BLaER1 (cell line): ENCODE measurements at regions not wholly inside any gene's neighbourhood (a gene's known extent, or its start where the extent isn't known, plus 50 kb on each side); places are given as distances from the start of the nearest gene placed in this dataset.
"Not testable (repeated sequence)": the region's sequence is repeated elsewhere in the genome, so short reads cannot be mapped to it uniquely, and the experiment has no call there.

Experiments used
- H3K27ac ChIP-seq: shearing (Covaris generic); formaldehyde crosslinking; 2 replicates; pipeline ENCODE4 v1.8.1; 2022
- H3K27me3 ChIP-seq: shearing (Covaris generic); formaldehyde crosslinking; 2 replicates; pipeline ENCODE4 v1.8.1; 2022
- H3K36me3 ChIP-seq: shearing (Covaris generic); formaldehyde crosslinking; 2 replicates; pipeline ENCODE4 v1.8.1; 2022
- H3K4me1 ChIP-seq: shearing (Covaris generic); formaldehyde crosslinking; 2 replicates; pipeline ENCODE4 v1.8.1; 2022
- H3K4me2 ChIP-seq: shearing (Covaris generic); formaldehyde crosslinking; 2 replicates; pipeline ENCODE4 v1.8.1; 2022
- H3K4me3 ChIP-seq: shearing (Covaris generic); formaldehyde crosslinking; 2 replicates; pipeline ENCODE4 v1.8.1; 2022
- H3K9ac ChIP-seq: shearing (Covaris generic); formaldehyde crosslinking; 2 replicates; pipeline ENCODE4 v1.8.1; 2022
- H3K9me3 ChIP-seq: shearing (Covaris generic); formaldehyde crosslinking; 2 replicates; pipeline ENCODE4 v1.8.1; 2022
- H4K20me1 ChIP-seq: shearing (Covaris generic); formaldehyde crosslinking; 2 replicates; pipeline ENCODE4 v1.8.1; 2022
- Cebpa-rat ChIP-seq: shearing (Covaris generic); IDR thresholded peaks from 2 replicates; pipeline ENCODE4 v1.8.1; 2022

GRCh38 chrX:133483771-133484170, 68.5 kb upstream of the GPC4 start:
- peaks cover 28% of the 10 kb centered on the region for H3K27me3 ChIP-seq
- not testable (repeated sequence) for H3K4me1 ChIP-seq, H3K9me3 ChIP-seq, H3K4me2 ChIP-seq, H3K4me3 ChIP-seq, H3K9ac ChIP-seq, H3K36me3 ChIP-seq, H4K20me1 ChIP-seq, H3K27ac ChIP-seq

DNA sequence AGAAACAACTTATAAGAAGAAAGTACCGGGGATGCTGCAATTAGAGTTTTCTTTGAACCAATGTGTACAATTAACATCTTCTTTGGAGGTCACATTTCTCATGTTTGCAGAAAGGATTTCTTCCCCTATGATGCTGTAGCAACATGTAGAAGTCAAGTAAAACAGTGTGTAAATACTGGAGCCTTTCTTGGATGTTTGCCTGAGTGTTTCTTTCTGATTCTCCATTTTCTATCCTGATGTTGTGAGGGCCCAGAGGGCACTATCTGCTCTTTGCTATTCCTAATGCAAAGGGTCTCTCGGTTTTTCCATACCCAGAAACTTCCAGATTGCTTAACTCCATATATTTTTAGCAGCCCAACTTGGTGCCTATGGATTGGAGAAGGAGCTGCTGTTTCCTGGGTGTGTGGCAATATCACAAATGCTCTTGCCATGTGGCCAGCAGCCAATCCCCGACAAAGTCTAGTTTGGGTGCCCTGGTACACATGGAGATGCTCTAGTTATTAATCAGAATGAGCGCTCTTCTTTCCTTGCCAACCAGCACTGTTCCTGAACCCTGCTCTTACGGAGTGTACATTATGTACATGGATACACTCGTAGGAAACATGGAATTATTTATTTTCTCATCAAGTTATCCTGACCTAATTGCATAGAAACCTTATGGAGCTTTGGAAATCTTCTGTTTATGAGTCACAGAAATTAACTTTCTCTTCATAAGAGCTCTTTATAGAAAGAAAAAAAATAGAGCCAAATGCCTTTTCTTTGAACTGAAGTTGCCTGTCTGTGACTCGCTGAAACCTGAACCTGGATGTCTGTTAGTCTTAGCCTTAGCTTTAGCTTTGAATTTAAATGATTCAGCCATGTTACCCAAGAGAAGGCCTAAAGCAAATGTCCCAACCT, 67.0 kb upstream of the GPC4 start:
- H3K4me2 ChIP-seq: no peak overlapping the region
- H3K9me3 ChIP-seq: peaks cover 9% of the 10 kb centered on the region; the same call in 1 of the 2 replicates
- H3K4me3 ChIP-seq: no peak overlapping the region
- H3K36me3 ChIP-seq: no peaks in the 10 kb centered on the region
- H3K4me1 ChIP-seq: no peaks in the 10 kb centered on the region
- H3K9ac ChIP-seq: no peak overlapping the region
- H3K27me3 ChIP-seq: peaks cover 35% of the 10 kb centered on the region
- H3K27ac ChIP-seq: no peak overlapping the region
- H4K20me1 ChIP-seq: no peaks in the 10 kb centered on the region
- TF ChIP-seq Cebpa-rat: no peak

- H3K4me3 ChIP-seq: no peak overlapping the region
- no peak overlapping the region for H3K4me2 ChIP-seq
- H3K9me3 ChIP-seq: no peaks in the 10 kb centered on the region
- H3K27me3 ChIP-seq: peaks cover 75% of the 10 kb centered on the region
- TF ChIP-seq Cebpa-rat: no peak
- H3K36me3 ChIP-seq: no peaks in the 10 kb centered on the region
- no peak overlapping the region for H3K9ac ChIP-seq
- no peaks in the 10 kb centered on the region for H4K20me1 ChIP-seq
- no peak overlapping the region for H3K27ac ChIP-seq
- H3K4me1 ChIP-seq: no peaks in the 10 kb centered on the region
Measured at GRCh38 chrX:133477986-133478385, 62.7 kb upstream of the GPC4 start.

DNA sequence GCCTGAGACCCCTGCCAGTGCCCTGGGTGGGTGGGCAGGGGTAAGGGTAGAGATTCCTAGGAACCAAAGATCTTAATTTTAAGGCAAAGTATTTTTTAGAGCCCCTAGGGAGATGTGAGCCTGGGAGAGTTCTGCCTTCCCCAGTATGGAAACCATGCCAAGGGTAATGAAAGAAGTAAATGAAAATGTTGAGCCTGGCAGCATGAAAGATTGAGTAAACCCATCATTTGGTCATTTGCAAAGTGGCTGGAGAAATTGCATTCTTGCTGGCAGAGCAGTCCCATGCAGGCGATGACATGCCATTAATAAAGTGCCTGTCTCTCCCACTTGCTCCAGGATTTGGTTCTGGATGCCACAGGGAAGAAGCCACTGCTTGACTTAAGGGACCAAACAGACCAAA, 60.7 kb upstream of the GPC4 start:
- Histone ChIP-seq H4K20me1 (no peaks in the 10 kb centered on the region), H3K4me2 (no peak overlapping the region), H3K27me3 (peaks cover 69% of the 10 kb centered on the region), H3K9me3 (no peaks in the 10 kb centered on the region), H3K9ac (no peak overlapping the region), H3K27ac (no peak overlapping the region), H3K36me3 (no peaks in the 10 kb centered on the region), H3K4me3 (no peak overlapping the region), H3K4me1 (no peaks in the 10 kb centered on the region)
- no peak for TF ChIP-seq Cebpa-rat

DNA sequence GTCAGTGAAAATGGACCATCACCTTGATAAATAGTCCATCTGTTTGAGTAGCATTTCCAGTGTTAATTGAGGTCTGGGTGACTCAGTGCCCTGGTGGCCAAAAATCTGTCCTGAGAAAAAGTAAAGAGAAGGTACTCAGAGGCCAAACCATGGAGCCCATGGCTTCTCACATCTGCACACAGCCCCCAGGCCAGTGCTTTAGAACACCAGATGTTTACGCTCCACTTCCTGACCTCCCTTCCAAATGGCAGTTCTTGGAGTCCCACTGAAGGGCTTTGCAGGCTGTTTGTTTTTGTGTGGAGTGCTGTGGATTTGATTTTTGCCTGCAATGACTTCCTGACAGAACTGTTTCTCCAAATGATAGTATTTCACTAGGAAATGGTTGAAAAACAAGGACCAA, 60.2 kb upstream of the GPC4 start:
- Histone ChIP-seq H3K4me2 (no peak overlapping the region), H3K9ac (no peak overlapping the region), H3K9me3 (no peaks in the 10 kb centered on the region), H3K36me3 (no peaks in the 10 kb centered on the region), H3K27me3 (peaks cover 72% of the 10 kb centered on the region), H3K4me1 (no peaks in the 10 kb centered on the region), H3K4me3 (no peak overlapping the region), H4K20me1 (no peaks in the 10 kb centered on the region), H3K27ac (no peak overlapping the region)
- no peak for TF ChIP-seq Cebpa-rat

- TF ChIP-seq Cebpa-rat: no peak
- H3K4me3 ChIP-seq: no peak overlapping the region
- H3K4me1 ChIP-seq: no peaks in the 10 kb centered on the region
- no peaks in the 10 kb centered on the region for H4K20me1 ChIP-seq
- no peak overlapping the region for H3K4me2 ChIP-seq
- H3K36me3 ChIP-seq: no peaks in the 10 kb centered on the region
- no peak overlapping the region for H3K9ac ChIP-seq
- no peak overlapping the region for H3K27ac ChIP-seq
- H3K9me3 ChIP-seq: no peaks in the 10 kb centered on the region
- H3K27me3 ChIP-seq: peaks cover 77% of the 10 kb centered on the region
Measured at GRCh38 chrX:133474574-133474973, 59.3 kb upstream of the GPC4 start.

DNA sequence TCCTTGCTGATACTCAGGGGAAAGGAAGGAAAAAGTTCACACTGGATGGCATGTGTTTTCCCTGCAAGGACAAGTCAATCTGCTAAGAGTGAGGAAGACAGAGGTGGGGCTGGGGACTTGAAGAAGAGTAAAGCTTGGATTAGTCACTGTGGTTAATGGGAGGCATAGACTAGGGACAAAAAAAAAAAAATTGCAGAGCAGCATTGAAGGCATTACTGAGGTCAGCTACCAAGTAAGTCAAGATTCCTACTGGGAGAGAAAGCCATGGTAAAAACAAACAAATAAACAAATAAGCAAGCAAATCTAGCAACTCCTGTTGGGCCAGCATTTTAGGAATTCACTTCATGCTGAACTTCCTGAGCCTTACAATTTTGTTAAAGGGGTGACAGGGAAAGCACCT, 58.2 kb upstream of the GPC4 start:
- Histone ChIP-seq H3K27ac (no peak overlapping the region), H4K20me1 (no peaks in the 10 kb centered on the region), H3K4me3 (no peak overlapping the region), H3K9me3 (no peaks in the 10 kb centered on the region), H3K9ac (no peak overlapping the region), H3K36me3 (no peaks in the 10 kb centered on the region), H3K4me2 (no peak overlapping the region), H3K27me3 (peaks cover 80% of the 10 kb centered on the region), H3K4me1 (no peaks in the 10 kb centered on the region)
- TF ChIP-seq Cebpa-rat: no peak

- Histone ChIP-seq H3K9ac (no peak overlapping the region), H3K27me3 (peaks cover 68% of the 10 kb centered on the region), H3K9me3 (0 out of 2 replicates have a peak, but pooled peaks cover 5% of the 10 kb centered on the region), H3K27ac (no peak overlapping the region), H3K4me1 (no peaks in the 10 kb centered on the region), H4K20me1 (no peaks in the 10 kb centered on the region), H3K36me3 (no peaks in the 10 kb centered on the region), H3K4me2 (no peak overlapping the region), H3K4me3 (no peak overlapping the region)
- no peak for TF ChIP-seq Cebpa-rat
Measured at GRCh38 chrX:133468051-133468450, 52.8 kb upstream of the GPC4 start.

GRCh38 chrX:133465254-133465653, 50.0 kb upstream of the GPC4 start:
- peaks cover 77% of the 10 kb centered on the region for H3K27me3 ChIP-seq
- no peak overlapping the region for H3K4me3 ChIP-seq
- 0 out of 2 replicates have a peak, but pooled peaks cover 5% of the 10 kb centered on the region for H3K9me3 ChIP-seq
- H4K20me1 ChIP-seq: no peaks in the 10 kb centered on the region
- no peak overlapping the region for H3K27ac ChIP-seq
- no peak overlapping the region for H3K4me2 ChIP-seq
- no peak for TF ChIP-seq Cebpa-rat
- no peaks in the 10 kb centered on the region for H3K4me1 ChIP-seq
- no peaks in the 10 kb centered on the region for H3K36me3 ChIP-seq
- no peak overlapping the region for H3K9ac ChIP-seq
